ENCODE measurements at regions not wholly inside any gene's neighbourhood (a gene's known extent, or its start where the extent isn't known, plus 50 kb on each side); places are given as distances from the start of the nearest gene placed in this dataset.
A peak's percentile ranks its signal among the peaks of the same experiment; 100 is the strongest.
"Not testable (repeated sequence)": the region's sequence is repeated elsewhere in the genome, so short reads cannot be mapped to it uniquely, and the experiment has no call there.

GRCh38 chr5:135738564-135738875, 95.9 kb upstream of the SLC25A48 start:
- in situ Hi-C loops (cut with HindIII; ENCODE audit: low sequenced_read_pairs): no loop called here
- H3K4me3 ChIP-seq (ENCODE audit: low read depth, low read length): no peak overlapping the region
- no peak for DNase-seq (ENCODE audit: low read depth, low spot score)
- no peak for TF ChIP-seq CTCF (IDR thresholded peaks at IDR 0.05; ENCODE audit: low read depth, low read length)

- no peak for DNase-seq (ENCODE audit: low read depth, low spot score)
- no peak for TF ChIP-seq CTCF (IDR thresholded peaks at IDR 0.05; ENCODE audit: low read depth, low read length)
- in situ Hi-C loops (cut with HindIII; ENCODE audit: low sequenced_read_pairs): no loop called here
Observed at GRCh38 chr5:135737701-135738563, 96.5 kb upstream of the SLC25A48 start.

DNA sequence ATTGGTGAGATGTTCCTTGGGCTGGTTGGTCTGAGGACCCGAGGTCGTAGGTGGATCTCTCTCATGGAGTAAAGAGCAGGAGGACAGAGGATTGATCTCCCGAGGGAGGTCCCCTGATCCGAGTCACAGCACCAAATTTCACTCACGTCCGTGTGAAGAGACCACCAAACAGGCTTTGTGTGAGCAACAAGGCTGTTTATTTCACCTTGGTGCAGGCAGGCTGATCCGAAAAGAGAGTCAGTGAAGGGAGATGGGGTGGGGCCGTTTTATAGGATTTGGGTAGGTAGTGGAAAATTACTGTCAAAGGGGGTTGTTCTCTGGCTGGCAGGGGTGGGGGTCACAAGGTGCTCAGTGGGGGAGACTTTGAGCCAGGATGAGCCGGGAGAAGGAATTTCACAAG, 97.5 kb upstream of the SLC25A48 start:
- H3K4me3 ChIP-seq (ENCODE audit: low read depth, low read length); DNase-seq (ENCODE audit: low read depth, low spot score); in situ Hi-C loops (cut with HindIII; ENCODE audit: low sequenced_read_pairs): not testable (repeated sequence)

More at GRCh38 chr5:135737701-135738563, 96.5 kb upstream of the SLC25A48 start:
- H3K4me3 ChIP-seq (ENCODE audit: low read depth, low read length): no peak overlapping the region

DNA sequence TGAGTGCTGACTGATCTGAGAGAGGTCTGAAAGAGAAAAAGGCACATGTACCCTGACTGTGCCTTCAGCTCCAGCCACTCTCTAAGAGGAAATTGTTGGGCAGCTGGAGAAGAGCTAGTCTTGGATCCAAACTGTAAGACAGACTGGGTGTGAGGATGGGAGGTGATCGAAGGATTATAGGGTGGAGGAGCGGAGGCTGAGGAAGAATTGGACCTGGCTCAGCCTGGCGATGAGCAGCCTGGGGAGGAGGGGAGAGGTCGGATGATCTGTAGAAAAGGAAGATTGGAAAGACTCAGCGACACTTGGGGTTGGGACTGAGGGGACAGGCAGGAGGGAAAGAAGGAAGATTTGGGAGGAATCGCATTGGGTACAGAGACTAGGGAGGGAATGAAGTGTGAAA, 98.6 kb upstream of the SLC25A48 start:
- H3K4me3 ChIP-seq (ENCODE audit: low read depth, low read length): no peak overlapping the region
- no peak for DNase-seq (ENCODE audit: low read depth, low spot score)
- TF ChIP-seq CTCF (IDR thresholded peaks at IDR 0.05; ENCODE audit: low read depth, low read length): no peak
- in situ Hi-C loops (cut with HindIII; ENCODE audit: low sequenced_read_pairs): no loop called here

- H3K4me3 ChIP-seq (ENCODE audit: low read depth, low read length); DNase-seq (ENCODE audit: low read depth, low spot score); in situ Hi-C loops (cut with HindIII; ENCODE audit: low sequenced_read_pairs): not testable (repeated sequence)
Observed at GRCh38 chr5:135734956-135735355, 99.5 kb upstream of the SLC25A48 start.

- DNase-seq (ENCODE audit: low read depth, low spot score); in situ Hi-C loops (cut with HindIII; ENCODE audit: low sequenced_read_pairs): not testable (repeated sequence)
Observed at GRCh38 chr5:135731034-135731433, 103.4 kb upstream of the SLC25A48 start.

DNA sequence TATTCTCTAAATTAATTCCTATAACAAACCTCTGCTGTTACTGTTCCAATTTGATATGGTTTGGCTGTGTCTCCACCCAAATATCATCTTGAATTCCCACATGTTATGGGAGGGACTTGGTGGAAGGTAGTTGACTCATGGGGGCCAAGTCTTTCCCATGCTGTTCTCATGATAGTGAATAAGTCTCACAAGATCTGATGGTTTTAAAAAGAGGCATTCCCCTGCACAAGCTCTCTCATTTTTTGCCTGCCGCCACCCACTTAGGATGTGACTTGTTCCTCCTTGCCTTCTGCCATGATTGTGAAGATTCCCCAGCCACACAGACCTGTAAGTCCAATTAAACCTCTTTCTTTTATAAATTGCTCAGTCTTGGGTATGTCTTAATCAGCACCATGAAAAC, 104.3 kb upstream of the SLC25A48 start:
- DNase-seq (ENCODE audit: low read depth, low spot score); in situ Hi-C loops (cut with HindIII; ENCODE audit: low sequenced_read_pairs); H3K4me3 ChIP-seq (ENCODE audit: low read depth, low read length): not testable (repeated sequence)

More at GRCh38 chr5:135731034-135731433, 103.4 kb upstream of the SLC25A48 start:
- H3K4me3 ChIP-seq (ENCODE audit: low read depth, low read length): not testable (repeated sequence)

GRCh38 chr5:135729321-135729786, 105.1 kb upstream of the SLC25A48 start:
- peak; percentile 10 for TF ChIP-seq CTCF (IDR thresholded peaks at IDR 0.05; ENCODE audit: low read depth, low read length)
- H3K4me3 ChIP-seq (ENCODE audit: low read depth, low read length): no peak overlapping the region
- no peak for DNase-seq (ENCODE audit: low read depth, low spot score)
- in situ Hi-C loops (cut with HindIII; ENCODE audit: low sequenced_read_pairs): no loop called here

DNA sequence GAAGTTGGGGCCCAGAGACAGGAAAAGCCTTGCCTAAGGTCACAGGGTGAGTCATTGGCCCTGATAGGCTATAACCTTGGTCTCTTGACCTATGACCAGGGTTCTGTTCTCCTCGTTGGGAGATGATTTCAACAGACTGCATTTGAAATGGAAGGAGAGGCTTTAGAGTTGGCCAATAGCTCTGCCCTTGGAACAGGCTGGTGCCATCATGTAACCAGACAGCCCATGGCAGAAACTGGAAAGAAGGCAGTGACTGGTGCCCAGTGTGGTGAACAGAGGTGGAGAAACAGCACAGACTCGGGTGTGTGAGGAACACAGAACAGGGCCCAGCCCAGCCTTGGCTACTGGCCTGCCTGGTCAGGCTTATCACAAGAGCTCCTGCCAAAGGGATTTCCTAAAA, 109.8 kb upstream of the SLC25A48 start:
- DNase-seq (ENCODE audit: low read depth, low spot score): no peak
- TF ChIP-seq CTCF (IDR thresholded peaks at IDR 0.05; ENCODE audit: low read depth, low read length): no peak
- H3K4me3 ChIP-seq (ENCODE audit: low read depth, low read length): no peak overlapping the region
- in situ Hi-C loops (cut with HindIII; ENCODE audit: low sequenced_read_pairs): no loop called here
